ENCODE measurements at regions not wholly inside any gene's neighbourhood (a gene's known extent, or its start where the extent isn't known, plus 50 kb on each side); places are given as distances from the start of the nearest gene placed in this dataset.

DNA sequence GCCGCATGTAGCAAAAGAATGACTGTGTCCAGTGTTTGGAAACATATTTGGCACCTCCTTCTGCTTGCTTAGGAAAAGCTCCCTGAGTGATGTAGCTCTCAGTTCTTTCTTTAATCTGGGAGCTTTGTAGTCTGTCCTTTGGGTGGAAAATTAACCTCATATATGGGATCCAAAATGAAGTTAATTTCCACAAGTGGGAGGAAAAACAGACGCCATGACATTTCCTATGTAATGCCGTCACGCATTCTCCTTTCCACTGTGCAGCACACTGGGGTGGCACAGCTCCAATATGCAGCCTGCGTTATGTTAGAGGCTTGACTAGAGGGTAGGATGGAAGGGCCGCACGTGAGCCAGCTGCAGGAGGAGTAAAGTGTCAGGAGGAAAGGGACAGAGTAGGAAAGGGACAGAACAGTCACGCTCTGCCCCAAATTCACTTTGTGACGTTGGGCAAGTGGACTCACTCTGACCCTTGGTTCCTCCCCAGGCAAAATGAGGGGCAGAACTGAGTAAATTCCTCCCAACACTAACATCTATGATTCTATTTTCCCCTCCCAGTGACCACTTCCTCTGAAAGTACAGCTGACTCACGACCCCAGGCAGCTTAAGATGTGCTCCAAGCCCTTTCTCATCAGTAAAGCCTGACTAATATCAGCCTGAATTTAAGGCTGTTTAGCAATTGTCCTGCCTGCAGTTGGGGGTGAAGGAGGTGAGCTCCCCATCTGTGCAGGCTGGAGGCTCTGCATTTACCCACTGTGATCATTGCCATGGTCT lies 176.5 kb upstream of the PFN2 start:
- no peaks in the 10 kb centered on the region for H3K27me3 Mint-ChIP-seq (ENCODE audit: unreplicated experiment)
- H3K36me3 Mint-ChIP-seq (ENCODE audit: unreplicated experiment): no peaks in the 10 kb centered on the region
- no peak for DNase-seq
- TF ChIP-seq, protein P1, sequence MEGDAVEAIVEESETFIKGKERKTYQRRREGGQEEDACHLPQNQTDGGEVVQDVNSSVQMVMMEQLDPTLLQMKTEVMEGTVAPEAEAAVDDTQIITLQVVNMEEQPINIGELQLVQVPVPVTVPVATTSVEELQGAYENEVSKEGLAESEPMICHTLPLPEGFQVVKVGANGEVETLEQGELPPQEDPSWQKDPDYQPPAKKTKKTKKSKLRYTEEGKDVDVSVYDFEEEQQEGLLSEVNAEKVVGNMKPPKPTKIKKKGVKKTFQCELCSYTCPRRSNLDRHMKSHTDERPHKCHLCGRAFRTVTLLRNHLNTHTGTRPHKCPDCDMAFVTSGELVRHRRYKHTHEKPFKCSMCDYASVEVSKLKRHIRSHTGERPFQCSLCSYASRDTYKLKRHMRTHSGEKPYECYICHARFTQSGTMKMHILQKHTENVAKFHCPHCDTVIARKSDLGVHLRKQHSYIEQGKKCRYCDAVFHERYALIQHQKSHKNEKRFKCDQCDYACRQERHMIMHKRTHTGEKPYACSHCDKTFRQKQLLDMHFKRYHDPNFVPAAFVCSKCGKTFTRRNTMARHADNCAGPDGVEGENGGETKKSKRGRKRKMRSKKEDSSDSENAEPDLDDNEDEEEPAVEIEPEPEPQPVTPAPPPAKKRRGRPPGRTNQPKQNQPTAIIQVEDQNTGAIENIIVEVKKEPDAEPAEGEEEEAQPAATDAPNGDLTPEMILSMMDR (IDR thresholded peaks at IDR 0.05; ENCODE audit: partially characterized antibody, unreplicated experiment): no peak
- H3K27ac Mint-ChIP-seq (ENCODE audit: unreplicated experiment): no peak overlapping the region
- H3K4me3 Mint-ChIP-seq (ENCODE audit: unreplicated experiment): no peak overlapping the region
- H3K9me3 Mint-ChIP-seq (ENCODE audit: unreplicated experiment): no peaks in the 10 kb centered on the region
- H3K4me1 Mint-ChIP-seq (ENCODE audit: low read depth, unreplicated experiment): peaks cover 33% of the 10 kb centered on the region

DNA sequence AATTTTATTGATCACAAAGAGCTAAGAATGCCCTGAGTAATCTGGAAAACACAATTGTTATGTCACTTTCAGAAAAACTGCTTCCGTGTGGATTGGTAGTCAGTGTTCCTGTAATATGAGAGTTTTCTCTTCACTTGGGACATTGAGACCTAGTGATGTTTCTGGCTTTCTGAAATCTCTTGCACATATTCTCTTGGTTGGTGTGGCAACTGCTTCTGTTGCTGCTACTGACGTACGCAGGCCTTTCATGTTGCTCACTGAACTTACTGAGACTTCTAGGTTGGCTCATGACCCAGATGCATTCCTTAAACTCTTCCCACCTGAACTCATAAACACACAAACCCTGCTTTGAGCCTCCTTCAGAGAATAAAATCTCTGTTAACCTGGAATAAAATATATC lies 175.0 kb upstream of the PFN2 start:
- Mint-ChIP-seq H3K4me3 (ENCODE audit: unreplicated experiment) (no peak overlapping the region), H3K4me1 (ENCODE audit: low read depth, unreplicated experiment) (peaks cover 26% of the 10 kb centered on the region), H3K9me3 (ENCODE audit: unreplicated experiment) (no peaks in the 10 kb centered on the region), H3K27ac (ENCODE audit: unreplicated experiment) (no peak overlapping the region), H3K27me3 (ENCODE audit: unreplicated experiment) (no peaks in the 10 kb centered on the region), H3K36me3 (ENCODE audit: unreplicated experiment) (no peaks in the 10 kb centered on the region)
- TF ChIP-seq, protein P1 (IDR thresholded peaks at IDR 0.05; ENCODE audit: partially characterized antibody, unreplicated experiment): no peak
- DNase-seq: no peak

DNA sequence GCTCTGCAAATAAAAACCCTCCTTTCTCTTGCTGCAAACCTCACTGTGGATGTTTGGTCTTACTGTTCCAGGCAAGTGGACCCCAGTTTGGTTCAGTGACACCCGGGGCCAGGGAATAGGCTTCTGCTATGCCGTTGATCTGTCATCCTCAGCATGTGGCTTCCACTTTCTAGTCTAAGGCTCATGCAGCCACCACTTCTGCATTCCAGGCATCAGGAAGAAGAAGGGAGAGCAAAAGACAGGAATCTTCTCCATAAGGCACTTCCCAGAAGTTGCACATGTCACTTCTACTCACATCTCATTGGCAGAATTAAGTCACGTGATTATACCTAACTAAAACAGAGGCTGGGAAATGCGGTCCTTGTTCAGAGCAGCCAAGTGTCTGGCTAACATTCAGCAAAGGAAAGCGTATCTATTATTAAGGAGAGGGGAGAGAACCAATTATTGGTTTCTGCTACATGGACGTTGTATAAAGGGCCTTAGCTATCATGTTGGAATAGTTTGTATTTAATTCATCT lies 173.6 kb upstream of the PFN2 start:
- Mint-ChIP-seq H3K36me3 (ENCODE audit: unreplicated experiment) (no peaks in the 10 kb centered on the region), H3K9me3 (ENCODE audit: unreplicated experiment) (no peaks in the 10 kb centered on the region), H3K27ac (ENCODE audit: unreplicated experiment) (no peak overlapping the region), H3K4me1 (ENCODE audit: low read depth, unreplicated experiment) (peaks cover 20% of the 10 kb centered on the region), H3K27me3 (ENCODE audit: unreplicated experiment) (no peaks in the 10 kb centered on the region), H3K4me3 (ENCODE audit: unreplicated experiment) (no peak overlapping the region)
- no peak for DNase-seq
- TF ChIP-seq, protein P1 (IDR thresholded peaks at IDR 0.05; ENCODE audit: partially characterized antibody, unreplicated experiment): no peak

DNA sequence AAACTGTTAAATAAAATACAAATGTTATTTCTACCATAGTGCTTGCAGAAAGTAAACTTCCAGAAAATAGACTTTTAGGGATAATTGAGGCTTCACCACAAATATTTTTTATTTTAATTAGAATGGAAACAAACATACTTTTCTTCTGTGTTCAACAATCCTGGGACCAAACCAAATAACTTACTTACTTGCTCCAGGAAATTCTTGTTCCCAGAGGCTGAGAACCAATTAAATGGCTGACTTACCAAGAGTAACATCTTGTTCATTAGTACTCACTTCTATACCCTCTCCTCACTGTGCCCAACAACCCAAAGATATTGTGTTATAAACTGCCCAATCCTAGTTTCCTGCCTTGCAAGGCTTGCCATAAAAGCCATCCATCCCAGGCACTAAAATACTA lies 172.2 kb upstream of the PFN2 start:
- no peaks in the 10 kb centered on the region for H3K27me3 Mint-ChIP-seq (ENCODE audit: unreplicated experiment)
- DNase-seq: no peak
- H3K4me1 Mint-ChIP-seq (ENCODE audit: low read depth, unreplicated experiment): peaks cover 17% of the 10 kb centered on the region
- no peak overlapping the region for H3K27ac Mint-ChIP-seq (ENCODE audit: unreplicated experiment)
- TF ChIP-seq, protein P1 (IDR thresholded peaks at IDR 0.05; ENCODE audit: partially characterized antibody, unreplicated experiment): no peak
- no peaks in the 10 kb centered on the region for H3K9me3 Mint-ChIP-seq (ENCODE audit: unreplicated experiment)
- no peaks in the 10 kb centered on the region for H3K36me3 Mint-ChIP-seq (ENCODE audit: unreplicated experiment)
- H3K4me3 Mint-ChIP-seq (ENCODE audit: unreplicated experiment): no peak overlapping the region

DNA sequence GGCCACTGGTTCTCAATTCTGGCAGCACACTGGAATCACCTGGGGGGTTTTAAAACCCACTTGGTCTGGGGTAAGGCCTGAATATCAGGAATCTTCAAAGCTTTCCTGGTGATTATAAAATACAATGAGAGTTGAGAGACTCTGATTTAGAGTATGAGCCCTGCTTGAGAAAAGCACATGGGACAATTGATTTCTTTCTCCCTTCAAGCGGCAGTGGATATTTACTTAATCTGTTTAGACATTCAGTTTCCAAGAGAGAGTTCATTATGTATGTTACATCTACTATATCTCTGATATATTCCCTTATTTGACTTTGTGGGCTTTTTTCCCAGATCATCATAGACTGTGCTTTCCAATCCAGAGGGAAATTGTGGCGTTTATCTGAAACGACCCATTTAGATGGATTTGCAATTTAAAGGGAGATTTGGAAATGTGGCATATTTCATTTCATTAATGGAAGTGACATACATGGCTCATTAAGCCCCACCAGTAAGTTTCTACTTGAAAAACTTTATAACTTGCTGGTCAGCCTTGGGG lies 171.2 kb upstream of the PFN2 start:
- Mint-ChIP-seq H3K27ac (ENCODE audit: unreplicated experiment) (no peak overlapping the region), H3K36me3 (ENCODE audit: unreplicated experiment) (no peaks in the 10 kb centered on the region), H3K9me3 (ENCODE audit: unreplicated experiment) (no peaks in the 10 kb centered on the region), H3K4me1 (ENCODE audit: low read depth, unreplicated experiment) (peaks cover 11% of the 10 kb centered on the region), H3K27me3 (ENCODE audit: unreplicated experiment) (no peaks in the 10 kb centered on the region), H3K4me3 (ENCODE audit: unreplicated experiment) (no peak overlapping the region)
- DNase-seq: no peak
- TF ChIP-seq, protein P1 (IDR thresholded peaks at IDR 0.05; ENCODE audit: partially characterized antibody, unreplicated experiment): no peak
